DOHH2 (cell line): ENCODE measurements at regions not wholly inside any gene's neighbourhood (a gene's known extent, or its start where the extent isn't known, plus 50 kb on each side); places are given as distances from the start of the nearest gene placed in this dataset.

ENCODE experiments used
- EZH2phosphoT487 ChIP-seq: fragments of 200-600 bp; sonication (generic); IDR thresholded peaks from 2 replicates; pipeline ENCODE4 v1.6.1; 2017; ENCODE audit warnings: borderline replicate concordance, mild to moderate bottlenecking, antibody characterized with exemption, low read length, moderate library complexity, mixed read lengths
- TF ChIP-seq, protein P1 (sequence below): fragments of 200-600 bp; sonication (generic); IDR thresholded peaks from one replicate; pipeline ENCODE4 v1.5.1; 2014; ENCODE audit warnings: antibody characterized with exemption, mild to moderate bottlenecking, low read depth, low read length; ENCODE audit not compliant: poor library complexity, severe bottlenecking

GRCh38 chr4:52377563-52377962 lies 281.5 kb downstream of the USP46 start:
- TF ChIP-seq, protein P1, sequence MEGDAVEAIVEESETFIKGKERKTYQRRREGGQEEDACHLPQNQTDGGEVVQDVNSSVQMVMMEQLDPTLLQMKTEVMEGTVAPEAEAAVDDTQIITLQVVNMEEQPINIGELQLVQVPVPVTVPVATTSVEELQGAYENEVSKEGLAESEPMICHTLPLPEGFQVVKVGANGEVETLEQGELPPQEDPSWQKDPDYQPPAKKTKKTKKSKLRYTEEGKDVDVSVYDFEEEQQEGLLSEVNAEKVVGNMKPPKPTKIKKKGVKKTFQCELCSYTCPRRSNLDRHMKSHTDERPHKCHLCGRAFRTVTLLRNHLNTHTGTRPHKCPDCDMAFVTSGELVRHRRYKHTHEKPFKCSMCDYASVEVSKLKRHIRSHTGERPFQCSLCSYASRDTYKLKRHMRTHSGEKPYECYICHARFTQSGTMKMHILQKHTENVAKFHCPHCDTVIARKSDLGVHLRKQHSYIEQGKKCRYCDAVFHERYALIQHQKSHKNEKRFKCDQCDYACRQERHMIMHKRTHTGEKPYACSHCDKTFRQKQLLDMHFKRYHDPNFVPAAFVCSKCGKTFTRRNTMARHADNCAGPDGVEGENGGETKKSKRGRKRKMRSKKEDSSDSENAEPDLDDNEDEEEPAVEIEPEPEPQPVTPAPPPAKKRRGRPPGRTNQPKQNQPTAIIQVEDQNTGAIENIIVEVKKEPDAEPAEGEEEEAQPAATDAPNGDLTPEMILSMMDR, result no peak
- no peak for TF ChIP-seq EZH2phosphoT487
